Gastrocnemius medialis (tissue), 4 donors: ENCODE measurements at regions not wholly inside any gene's neighbourhood (a gene's known extent, or its start where the extent isn't known, plus 50 kb on each side); places are given as distances from the start of the nearest gene placed in this dataset.

Experiments used
- CTCF ChIP-seq, 5 experiments: fragments of 450-650 bp in 3 of 5; fragments of 200-600 bp in 2 of 5; sonication (generic) in 2 of 5; IDR thresholded peaks in 4 of 5; conservative IDR thresholded peaks in 1 of 5; 1 replicate in 4 of 5; 2 replicates in 1 of 5; pipeline ENCODE4 v1.5.1; 2016 to 2019; ENCODE audit warnings: antibody characterized with exemption in 5 of 5, mild to moderate bottlenecking in 3 of 5, moderate library complexity in 3 of 5
- POLR2A ChIP-seq, 2 donors: fragments of 450-650 bp; IDR thresholded peaks; one replicate each; pipeline ENCODE4 v1.6.1; 2017; ENCODE audit warnings: antibody characterized with exemption in 2 of 2, mild to moderate bottlenecking in 2 of 2, moderate library complexity in 2 of 2

DNA sequence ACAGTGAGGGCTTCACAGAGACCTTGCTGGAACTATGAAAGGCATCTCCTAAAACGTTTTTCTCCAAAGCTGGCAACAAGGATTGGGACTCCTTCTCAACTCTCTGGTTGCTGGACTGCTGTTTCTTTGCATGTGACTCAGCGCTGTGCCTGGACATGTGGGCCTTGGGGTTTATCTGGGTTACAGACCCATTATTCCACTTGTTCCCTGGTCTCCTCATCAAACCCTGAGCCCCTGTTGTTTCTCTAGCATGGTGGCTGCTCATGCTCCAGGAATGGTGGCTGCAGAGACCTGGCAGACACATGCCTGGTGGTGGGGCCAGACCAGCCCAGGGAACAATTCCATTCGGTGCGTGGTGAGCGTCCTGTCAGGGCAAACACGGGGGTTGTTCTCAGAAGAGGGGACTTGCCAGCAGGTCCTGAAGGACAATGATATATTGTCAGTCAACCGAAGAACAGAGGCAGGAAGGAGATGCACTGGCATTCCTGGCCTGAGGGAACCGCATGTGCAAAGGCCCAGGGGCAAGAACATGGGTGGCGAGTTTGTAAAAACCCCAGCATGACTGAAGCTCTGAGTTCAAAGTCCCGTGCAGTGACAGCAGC, 320.1 kb upstream of the RTL1 start:
- TF ChIP-seq CTCF (IDR thresholded peaks at IDR 0.05 in 4 of 5, conservative IDR thresholded peaks at IDR 0.05 in 1 of 5) (no peak), POLR2A (IDR thresholded peaks at IDR 0.05) (no peak)
